ENCODE measurements at regions not wholly inside any gene's neighbourhood (a gene's known extent, or its start where the extent isn't known, plus 50 kb on each side); places are given as distances from the start of the nearest gene placed in this dataset.

GRCh38 chr2:150620416-150620815, 132.9 kb upstream of the RND3 start:
- no peak for ATAC-seq
- Histone ChIP-seq H3K27ac (ENCODE audit: low read length) (no peak overlapping the region), H3K4me1 (ENCODE audit: control insufficient read depth, insufficient read depth, low read length) (peaks cover 4% of the 10 kb centered on the region; the same call in 1 of the 2 replicates), H3K4me3 (ENCODE audit: low read depth in 2 of 2, low read length in 2 of 2) (no peak overlapping the region), H3K9me3 (ENCODE audit: control insufficient read depth, insufficient read depth, low read depth, low read length) (no peaks in the 10 kb centered on the region), H3K36me3 (ENCODE audit: control insufficient read depth, insufficient read depth, low read length) (no peaks in the 10 kb centered on the region), H3K27me3 (ENCODE audit: control insufficient read depth, insufficient read depth, low read length) (no peaks in the 10 kb centered on the region)
- ChIA-PET CTCF (no interaction called here), POLR2A (no interaction called here)
- intact Hi-C loops (cut with micrococcal nuclease; ENCODE audit: unreplicated experiment) (no loop called here), in situ Hi-C loops (cut with HindIII; ENCODE audit: low pct_unique_long_range_greater_than_20kb, low sequenced_read_pairs) (no loop called here)
- no TSS peak for BruUV-seq (replicated peaks)
- no peak for DNase-seq (ENCODE audit: low read depth, low spot score)
- no peak for TF ChIP-seq POLR2AphosphoS5 (IDR thresholded peaks at IDR 0.05; ENCODE audit: low read depth, low read length)
- TF ChIP-seq TCF7L2 (IDR thresholded peaks at IDR 0.05; ENCODE audit: low read depth, low read length), result no peak
- TF ChIP-seq CTCF (IDR thresholded peaks at IDR 0.05), result no peak
- no peak for TF ChIP-seq SIN3A (IDR thresholded peaks at IDR 0.05; ENCODE audit: borderline replicate concordance, insufficient read depth, low read depth, low read length)
- TF ChIP-seq REST (IDR thresholded peaks at IDR 0.05; ENCODE audit: insufficient read depth in 1 of 2, low read depth in 2 of 2, low read length in 1 of 2), result no peak

- Histone ChIP-seq H3K4me3 (ENCODE audit: low read depth in 2 of 2, low read length in 2 of 2) (no peak overlapping the region), H3K4me1 (ENCODE audit: control insufficient read depth, insufficient read depth, low read length) (peaks cover 4% of the 10 kb centered on the region; the same call in 1 of the 2 replicates), H3K36me3 (ENCODE audit: control insufficient read depth, insufficient read depth, low read length) (no peaks in the 10 kb centered on the region), H3K27me3 (ENCODE audit: control insufficient read depth, insufficient read depth, low read length) (no peaks in the 10 kb centered on the region), H3K9me3 (ENCODE audit: control insufficient read depth, insufficient read depth, low read depth, low read length) (no peaks in the 10 kb centered on the region), H3K27ac (ENCODE audit: low read length) (no peak overlapping the region)
- intact Hi-C loops (cut with micrococcal nuclease; ENCODE audit: unreplicated experiment) (no loop called here), in situ Hi-C loops (cut with HindIII; ENCODE audit: low pct_unique_long_range_greater_than_20kb, low sequenced_read_pairs) (no loop called here)
- no peak for ATAC-seq
- BruUV-seq (replicated peaks), result no TSS peak
- TF ChIP-seq CTCF (IDR thresholded peaks at IDR 0.05), result no peak
- TF ChIP-seq REST (IDR thresholded peaks at IDR 0.05; ENCODE audit: insufficient read depth in 1 of 2, low read depth in 2 of 2, low read length in 1 of 2), result no peak
- TF ChIP-seq TCF7L2 (IDR thresholded peaks at IDR 0.05; ENCODE audit: low read depth, low read length), result no peak
- TF ChIP-seq POLR2AphosphoS5 (IDR thresholded peaks at IDR 0.05; ENCODE audit: low read depth, low read length), result no peak
- no peak for TF ChIP-seq SIN3A (IDR thresholded peaks at IDR 0.05; ENCODE audit: borderline replicate concordance, insufficient read depth, low read depth, low read length)
- no peak for DNase-seq (ENCODE audit: low read depth, low spot score)
- ChIA-PET POLR2A (no interaction called here), CTCF (interaction anchor here (0.5 kb wide), 1 partner anchor 57 kb away, joined by 6 read pairs; no protein-coding TSS in a partner anchor)
Measured at GRCh38 chr2:150619607-150620330, 132.3 kb upstream of the RND3 start.
